ENCODE measurements at regions not wholly inside any gene's neighbourhood (a gene's known extent, or its start where the extent isn't known, plus 50 kb on each side); places are given as distances from the start of the nearest gene placed in this dataset.

GRCh38 chr3:61311044-61311443, 59.8 kb upstream of the FHIT start:
- DNase-seq, result no peak

GRCh38 chr3:61315871-61316270, 64.6 kb upstream of the FHIT start:
- DNase-seq, result no peak

GRCh38 chr3:61323094-61323493, 71.8 kb upstream of the FHIT start:
- no peak for DNase-seq

DNA sequence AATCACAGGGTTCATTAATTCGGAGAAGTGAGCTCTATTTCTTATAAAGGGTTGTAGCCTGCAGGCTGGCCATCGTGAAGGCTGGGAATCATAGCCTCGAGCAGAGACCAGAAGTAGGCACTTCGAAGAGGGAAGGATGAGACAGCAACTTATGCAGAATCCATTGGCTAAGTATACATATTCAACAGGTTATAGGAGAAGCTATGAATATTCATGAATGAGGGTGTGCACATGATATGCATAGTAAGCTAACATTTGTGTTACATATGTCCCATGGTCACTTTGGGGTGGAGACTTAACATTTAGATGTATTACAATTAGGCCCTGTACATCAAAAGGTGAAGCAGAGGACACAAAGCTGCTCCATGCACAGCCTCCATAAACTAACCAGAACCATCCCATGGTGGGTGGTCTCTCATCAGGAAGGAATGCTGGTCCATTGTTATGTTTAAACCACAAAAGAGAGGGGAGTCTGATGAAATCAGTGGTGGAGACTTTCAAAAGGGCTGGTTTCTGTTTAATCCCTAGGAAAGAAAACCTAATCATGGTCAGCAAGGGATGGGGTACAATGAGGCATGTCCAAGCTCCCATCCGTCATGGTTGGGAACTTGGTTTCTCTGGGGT, 80.8 kb upstream of the FHIT start:
- DNase-seq, result no peak

DNA sequence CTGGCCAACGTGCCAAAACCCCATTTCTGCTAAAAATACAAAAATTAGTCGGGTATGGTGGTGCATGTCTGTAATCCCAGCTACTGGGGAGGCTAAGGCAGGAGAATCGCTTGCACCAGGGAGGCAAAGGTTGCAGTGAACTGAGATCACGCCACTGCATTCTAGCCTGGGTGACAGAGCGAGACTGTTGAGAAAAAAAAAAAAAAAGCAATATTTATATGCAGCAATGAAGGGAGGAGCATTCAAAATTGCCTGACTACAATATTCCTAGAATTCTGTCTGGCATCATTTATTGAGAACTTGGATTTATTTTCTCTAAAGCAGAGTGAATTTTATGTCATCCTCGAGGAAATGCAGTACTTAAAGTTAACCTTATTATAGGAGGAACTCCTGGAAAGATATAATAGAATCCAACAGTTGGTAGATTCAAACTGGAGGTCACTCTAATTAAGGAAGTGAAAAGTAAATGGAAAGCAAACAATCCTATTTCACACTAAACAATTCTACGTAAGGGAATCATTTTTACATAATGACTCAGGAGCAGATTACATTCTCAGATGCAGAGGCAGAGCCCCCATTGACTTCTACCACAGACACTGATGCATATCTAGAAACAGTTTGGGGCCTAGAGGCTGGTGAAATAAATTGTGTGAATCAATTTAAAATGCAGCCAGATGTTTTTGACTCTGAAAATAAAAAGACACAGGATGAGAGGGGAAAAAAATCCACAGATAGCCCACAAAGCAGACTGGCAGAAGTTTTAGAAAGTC, 82.1 kb upstream of the FHIT start:
- DNase-seq, result no peak

- no peak for DNase-seq
Measured at GRCh38 chr3:61334783-61335182, 83.5 kb upstream of the FHIT start.

GRCh38 chr3:61340931-61341461, 89.7 kb upstream of the FHIT start:
- DNase-seq, result no peak

GRCh38 chr3:61343543-61343942, 92.3 kb upstream of the FHIT start:
- DNase-seq, result no peak

GRCh38 chr3:61345020-61345419, 93.8 kb upstream of the FHIT start:
- DNase-seq, result no peak

- DNase-seq, result no peak
Measured at GRCh38 chr3:61347981-61348380, 96.7 kb upstream of the FHIT start.

DNA sequence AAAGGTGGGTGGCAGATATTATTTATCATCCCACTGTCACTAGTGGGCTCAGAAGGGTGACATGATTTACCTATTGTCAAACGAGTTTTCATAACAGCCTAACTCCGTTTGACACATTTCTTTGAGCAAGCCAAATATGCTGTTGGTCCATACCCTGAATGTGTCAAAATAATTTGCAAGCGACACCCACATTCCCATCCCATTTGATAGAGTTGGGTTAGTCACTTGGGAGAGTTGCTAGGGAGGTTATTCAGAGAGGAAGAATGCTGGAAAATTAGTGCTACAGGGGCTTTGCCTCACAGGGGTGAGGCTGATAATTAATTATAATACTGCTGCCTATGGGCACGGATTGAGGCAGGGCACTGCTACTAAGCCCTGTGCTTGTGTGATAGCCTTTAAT, 98.5 kb upstream of the FHIT start:
- DNase-seq, result no peak

DNA sequence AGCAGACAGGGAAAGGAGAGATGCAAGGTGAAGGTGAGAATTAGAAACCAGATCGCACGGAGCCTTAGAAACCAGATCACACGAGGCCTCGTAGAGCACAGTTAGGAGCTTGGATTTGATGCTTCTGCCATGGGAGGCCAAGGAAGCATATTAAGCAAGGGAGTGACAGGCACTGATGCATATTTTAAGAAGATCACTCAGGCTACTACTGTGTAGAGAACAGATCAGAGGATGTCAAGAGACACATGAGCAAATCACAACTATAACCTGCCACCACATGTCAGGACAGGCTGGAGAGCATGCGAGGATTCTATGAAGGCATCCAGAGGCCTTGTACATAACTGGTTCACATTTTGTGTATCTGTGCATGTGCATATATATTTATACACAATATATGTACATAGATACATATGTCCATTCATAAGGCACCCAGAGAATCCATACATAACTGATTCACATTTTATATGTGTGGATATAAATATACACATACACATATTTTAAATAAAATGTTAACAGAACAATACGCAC, 99.6 kb upstream of the FHIT start:
- DNase-seq, result no peak

GRCh38 chr3:61352306-61352705, 101.1 kb upstream of the FHIT start:
- DNase-seq, result no peak

DNA sequence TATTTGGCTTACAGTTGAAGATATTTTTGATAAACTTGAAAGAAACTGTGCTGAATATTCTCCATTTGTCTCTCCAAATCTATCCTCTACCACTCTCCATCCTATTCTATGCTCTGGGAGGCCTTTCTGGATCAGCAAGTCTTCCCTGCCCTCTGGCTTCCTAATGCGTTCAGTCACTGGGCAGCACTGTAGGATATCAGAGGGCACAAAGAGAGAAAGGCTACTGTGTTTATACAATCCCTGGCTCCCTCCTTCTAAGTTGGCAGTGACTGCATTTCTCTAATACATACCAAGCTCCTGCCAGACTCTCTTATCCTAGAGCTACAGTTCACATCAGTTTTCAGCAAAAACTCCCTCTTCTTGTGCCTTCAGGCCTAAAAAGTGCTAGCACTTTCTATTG, 102.1 kb upstream of the FHIT start:
- no peak for DNase-seq

DNA sequence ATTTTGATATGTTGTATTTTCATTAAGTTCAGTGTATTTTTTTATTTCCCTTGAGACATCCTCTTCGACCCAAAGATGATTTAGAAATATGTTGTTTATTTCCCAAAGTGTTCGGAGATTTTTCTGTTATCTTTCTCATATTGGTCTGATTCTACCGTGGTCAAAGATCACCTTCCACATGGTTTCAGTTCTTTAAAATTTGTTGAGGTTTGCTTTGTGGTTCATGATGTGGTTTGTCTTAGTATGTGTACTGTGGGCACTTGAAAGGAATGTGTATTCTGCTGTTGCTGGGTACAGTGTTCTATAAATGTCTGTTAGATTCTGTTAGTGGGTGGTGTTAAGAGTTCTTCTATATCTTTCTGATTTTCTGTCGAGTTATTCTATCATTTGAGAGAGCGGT, 103.4 kb upstream of the FHIT start:
- DNase-seq, result no peak

DNA sequence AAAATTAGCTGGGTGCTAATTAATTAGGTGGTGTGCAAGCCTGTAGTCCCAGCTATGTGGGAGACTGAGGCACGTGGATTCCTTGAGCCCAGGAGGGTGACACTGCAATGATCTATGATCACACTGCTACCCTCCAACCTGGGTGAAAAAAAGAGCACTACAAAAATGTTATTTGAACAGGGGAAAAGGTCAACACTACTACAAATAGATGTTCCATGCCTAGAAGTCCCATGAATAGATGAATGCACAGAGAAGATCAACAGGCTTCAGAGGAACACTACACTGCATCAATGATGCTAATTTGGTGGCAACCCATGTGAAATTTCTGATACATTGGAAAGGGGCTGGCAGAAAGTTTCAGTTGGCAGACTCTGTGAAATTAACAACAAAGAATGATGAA, 105.4 kb upstream of the FHIT start:
- DNase-seq, result no peak

DNA sequence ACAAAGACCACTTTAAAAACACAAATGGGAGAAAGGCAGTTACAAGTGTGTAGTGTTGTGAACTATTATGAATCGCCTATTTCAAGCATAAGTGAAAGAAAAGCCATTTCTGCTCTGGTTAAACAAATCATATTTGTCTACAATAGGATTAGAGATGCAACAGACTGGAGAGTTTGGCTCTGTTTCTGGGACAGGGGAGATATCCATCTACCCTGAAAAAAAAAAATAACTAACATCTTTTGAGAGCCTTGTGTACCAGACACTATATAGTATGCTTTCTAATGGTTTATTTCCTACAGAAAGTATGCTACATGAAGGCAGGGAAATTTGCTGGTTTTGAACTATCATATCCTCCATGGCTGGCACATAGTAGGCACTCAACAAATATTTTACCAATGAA, 106.7 kb upstream of the FHIT start:
- DNase-seq, result no peak

DNA sequence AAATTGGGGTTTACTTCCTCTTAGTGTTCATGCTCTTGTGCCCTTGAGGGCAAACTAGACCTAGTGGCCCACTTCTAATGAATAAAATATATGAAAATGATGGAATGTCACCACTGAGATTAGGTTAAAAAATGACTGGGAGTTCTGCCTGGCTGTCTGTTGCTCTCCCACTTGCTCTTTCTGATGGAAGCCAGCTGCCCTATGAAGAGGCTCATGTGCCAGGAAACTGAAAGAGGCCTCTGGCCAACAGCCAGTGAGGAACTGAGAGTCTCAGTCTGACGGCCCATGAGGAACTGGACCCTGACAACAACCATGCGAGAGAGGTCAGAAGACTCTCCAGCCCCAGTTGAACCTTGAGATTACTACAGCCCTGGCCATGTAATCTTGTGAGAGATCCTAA, 107.1 kb upstream of the FHIT start:
- peak; percentile 90 to 94 for DNase-seq

DNA sequence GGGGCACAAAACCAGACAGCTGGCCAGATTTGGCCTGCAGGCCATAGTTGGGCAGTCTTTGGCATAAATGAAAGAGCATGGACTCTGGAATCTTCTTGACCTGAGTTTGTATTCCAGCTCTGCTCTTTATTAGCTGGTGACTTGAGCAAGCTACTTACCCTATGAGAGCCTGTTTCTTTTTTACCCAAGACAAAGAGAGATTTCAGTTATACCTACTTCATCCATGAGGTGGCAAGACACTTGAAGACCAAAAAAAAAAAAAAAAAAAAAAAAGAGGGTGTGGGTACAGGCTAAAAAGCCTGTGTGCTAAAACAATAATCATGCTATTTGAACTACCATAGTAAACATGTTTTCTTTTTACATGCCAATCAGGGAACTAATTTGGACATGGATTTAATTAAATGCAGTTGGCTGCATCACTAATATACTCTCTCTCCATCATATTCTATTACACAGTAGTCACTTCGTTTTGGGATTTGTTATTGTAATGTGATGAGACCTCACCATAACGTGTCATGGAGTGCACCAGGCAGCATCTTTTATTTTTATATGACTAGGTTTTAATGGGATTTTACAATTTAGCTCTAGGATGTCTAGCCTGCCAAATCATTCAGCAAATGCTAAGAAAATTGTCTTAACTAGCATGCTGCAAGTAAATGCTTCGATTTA, 109.2 kb upstream of the FHIT start:
- DNase-seq, result no peak

GRCh38 chr3:61369678-61370077, 118.4 kb upstream of the FHIT start:
- DNase-seq, result no peak

GRCh38 chr3:61371123-61371522, 119.9 kb upstream of the FHIT start:
- DNase-seq, result peak; percentile 7 to 12

DNA sequence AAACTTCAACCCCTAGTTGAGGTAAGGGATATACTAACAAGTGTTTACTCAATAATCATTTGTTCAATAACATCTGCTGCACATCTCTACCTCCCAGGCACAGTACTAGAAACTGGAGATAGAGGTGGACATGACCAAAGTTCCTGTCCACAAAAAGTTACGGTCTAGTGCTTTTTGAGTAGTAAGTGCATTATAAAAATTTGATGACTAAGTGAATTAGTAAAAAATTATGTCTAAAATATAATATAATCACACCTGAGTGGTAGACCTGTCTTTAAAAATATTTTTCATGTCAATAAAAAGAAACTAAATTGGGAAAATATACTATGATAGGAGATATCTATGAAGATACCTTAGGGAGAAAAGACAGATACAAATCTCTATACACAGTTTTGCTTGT, 121.5 kb upstream of the FHIT start:
- DNase-seq, result no peak

GRCh38 chr3:61378311-61378710, 127.1 kb upstream of the FHIT start:
- no peak for DNase-seq
